ENCODE measurements at regions not wholly inside any gene's neighbourhood (a gene's known extent, or its start where the extent isn't known, plus 50 kb on each side); places are given as distances from the start of the nearest gene placed in this dataset.

GRCh38 chr9:13811876-13812275, 502.1 kb downstream of the NFIB start:
- TF ChIP-seq POLR2AphosphoS5 (IDR thresholded peaks at IDR 0.05): no peak
- TF ChIP-seq CTCF (IDR thresholded peaks at IDR 0.05): no peak

Measured in stomach (tissue), 4 donors.